Mesothelial cell of epicardium (in vitro differentiated cells): ENCODE measurements at regions not wholly inside any gene's neighbourhood (a gene's known extent, or its start where the extent isn't known, plus 50 kb on each side); places are given as distances from the start of the nearest gene placed in this dataset.

ENCODE experiments used
- DNase-seq, 2 experiments: peaks; one replicate each; pipeline ENCODE4 v3.0.0; 2021; ENCODE audit warnings: low spot score in 2 of 2; ENCODE audit not compliant: unreplicated experiment in 2 of 2
- H3K27ac Mint-ChIP-seq: 2 replicates; pipeline ENCODE4 v1.8.0; 2021; ENCODE audit warnings: mixed read lengths
- H3K27me3 Mint-ChIP-seq: 2 replicates; pipeline ENCODE4 v1.8.0; 2021; ENCODE audit warnings: low read depth, mixed read lengths
- H3K36me3 Mint-ChIP-seq: 2 replicates; pipeline ENCODE4 v1.8.0; 2021; ENCODE audit warnings: mixed read lengths
- H3K4me1 Mint-ChIP-seq: 2 replicates; pipeline ENCODE4 v1.8.0; 2021; ENCODE audit warnings: mixed read lengths
- H3K4me3 Mint-ChIP-seq: 2 replicates; pipeline ENCODE4 v1.8.0; 2021; ENCODE audit warnings: mild to moderate bottlenecking, moderate library complexity, mixed read lengths
- H3K9me3 Mint-ChIP-seq: 2 replicates; pipeline ENCODE4 v1.8.0; 2021; ENCODE audit warnings: mixed read lengths
- CTCF ChIP-seq: fragments of 200-600 bp; sonication (generic); IDR thresholded peaks from one replicate; pipeline ENCODE4 v1.5.0; 2021; ENCODE audit warnings: antibody characterized with exemption; ENCODE audit not compliant: unreplicated experiment

GRCh38 chr10:128610113-128610512 lies 483.9 kb upstream of the MKI67 start:
- Mint-ChIP-seq H3K4me3 (no peak overlapping the region), H3K4me1 (peaks cover 6% of the 10 kb centered on the region), H3K36me3 (no peaks in the 10 kb centered on the region), H3K27ac (no peak overlapping the region), H3K9me3 (no peaks in the 10 kb centered on the region), H3K27me3 (peaks cover 4% of the 10 kb centered on the region)
- TF ChIP-seq CTCF = no peak
- no peak for DNase-seq

GRCh38 chr10:128612195-128612594 lies 486.0 kb upstream of the MKI67 start:
- Mint-ChIP-seq H3K27ac (no peak overlapping the region), H3K27me3 (peaks cover 4% of the 10 kb centered on the region), H3K9me3 (no peaks in the 10 kb centered on the region), H3K4me1 (peaks cover 2% of the 10 kb centered on the region), H3K36me3 (no peaks in the 10 kb centered on the region), H3K4me3 (no peak overlapping the region)
- DNase-seq = no peak
- TF ChIP-seq CTCF = no peak

- Mint-ChIP-seq H3K36me3 (no peaks in the 10 kb centered on the region), H3K27ac (no peak overlapping the region), H3K9me3 (no peaks in the 10 kb centered on the region), H3K4me3 (no peak overlapping the region), H3K27me3 (peaks cover 4% of the 10 kb centered on the region), H3K4me1 (peaks cover 2% of the 10 kb centered on the region)
- TF ChIP-seq CTCF = no peak
- DNase-seq = no peak
Measured at GRCh38 chr10:128612631-128613030, 486.4 kb upstream of the MKI67 start.

- H3K36me3 Mint-ChIP-seq = no peaks in the 10 kb centered on the region
- no peaks in the 10 kb centered on the region for H3K27me3 Mint-ChIP-seq
- DNase-seq = no peak
- no peaks in the 10 kb centered on the region for H3K9me3 Mint-ChIP-seq
- no peak overlapping the region for H3K27ac Mint-ChIP-seq
- TF ChIP-seq CTCF = no peak
- H3K4me3 Mint-ChIP-seq = no peak overlapping the region
- peaks cover 2% of the 10 kb centered on the region for H3K4me1 Mint-ChIP-seq
Measured at GRCh38 chr10:128614016-128614605, 487.9 kb upstream of the MKI67 start.

- no peak for DNase-seq
- TF ChIP-seq CTCF = no peak
- peak overlapping the region; percentile 86 for H3K27ac Mint-ChIP-seq
- H3K9me3 Mint-ChIP-seq = no peaks in the 10 kb centered on the region
- no peaks in the 10 kb centered on the region for H3K36me3 Mint-ChIP-seq
- H3K4me1 Mint-ChIP-seq = peaks cover 2% of the 10 kb centered on the region
- H3K4me3 Mint-ChIP-seq = no peak overlapping the region
- no peaks in the 10 kb centered on the region for H3K27me3 Mint-ChIP-seq
Measured at GRCh38 chr10:128614802-128615553, 488.8 kb upstream of the MKI67 start.
